ENCODE measurements at regions not wholly inside any gene's neighbourhood (a gene's known extent, or its start where the extent isn't known, plus 50 kb on each side); places are given as distances from the start of the nearest gene placed in this dataset.
A peak's percentile ranks its signal among the peaks of the same experiment; 100 is the strongest.

GRCh38 chr17:71109697-71110096 lies 940.4 kb downstream of the KCNJ2 start:
- DNase-seq: no peak

GRCh38 chr17:71110326-71110725 lies 941.0 kb downstream of the KCNJ2 start:
- DNase-seq: no peak

- DNase-seq: no peak
Measured at GRCh38 chr17:71111460-71111859, 942.1 kb downstream of the KCNJ2 start.

GRCh38 chr17:71111934-71112333 lies 942.6 kb downstream of the KCNJ2 start:
- no peak for DNase-seq

- DNase-seq: peak; percentile 38
Measured at GRCh38 chr17:71113347-71113746, 944.0 kb downstream of the KCNJ2 start.

- no peak for DNase-seq
Measured at GRCh38 chr17:71114911-71115668, 945.8 kb downstream of the KCNJ2 start.

GRCh38 chr17:71115669-71115972 lies 946.3 kb downstream of the KCNJ2 start:
- DNase-seq: no peak

GRCh38 chr17:71117466-71117865 lies 948.1 kb downstream of the KCNJ2 start:
- DNase-seq: peak; percentile 35

- peak; percentile 20 for DNase-seq
Measured at GRCh38 chr17:71118039-71118438, 948.7 kb downstream of the KCNJ2 start.

- no peak for DNase-seq
Measured at GRCh38 chr17:71127416-71127815, 958.1 kb downstream of the KCNJ2 start.

GRCh38 chr17:71142333-71142732 lies 973.0 kb downstream of the KCNJ2 start:
- DNase-seq: no peak

- DNase-seq: no peak
Measured at GRCh38 chr17:71145486-71145885, 975.3 kb upstream of the SOX9 start.

GRCh38 chr17:71147906-71148305 lies 972.9 kb upstream of the SOX9 start:
- DNase-seq: no peak

GRCh38 chr17:71149607-71150006 lies 971.2 kb upstream of the SOX9 start:
- no peak for DNase-seq

- DNase-seq: no peak
Measured at GRCh38 chr17:71157297-71157696, 963.5 kb upstream of the SOX9 start.

GRCh38 chr17:71158437-71158836 lies 962.4 kb upstream of the SOX9 start:
- no peak for DNase-seq

- no peak for DNase-seq
Measured at GRCh38 chr17:71163121-71163812, 957.6 kb upstream of the SOX9 start.

GRCh38 chr17:71163813-71164122 lies 957.1 kb upstream of the SOX9 start:
- no peak for DNase-seq

- DNase-seq: no peak
Measured at GRCh38 chr17:71164561-71164960, 956.3 kb upstream of the SOX9 start.

- DNase-seq: no peak
Measured at GRCh38 chr17:71166311-71166710, 954.5 kb upstream of the SOX9 start.

GRCh38 chr17:71168053-71168741 lies 952.6 kb upstream of the SOX9 start:
- peak; percentile 25 for DNase-seq

- DNase-seq: no peak
Measured at GRCh38 chr17:71170070-71170469, 950.8 kb upstream of the SOX9 start.

- DNase-seq: no peak
Measured at GRCh38 chr17:71171270-71171669, 949.5 kb upstream of the SOX9 start.

- no peak for DNase-seq
Measured at GRCh38 chr17:71173991-71174390, 946.8 kb upstream of the SOX9 start.
